HG03108 (cell line): ENCODE measurements at regions not wholly inside any gene's neighbourhood (a gene's known extent, or its start where the extent isn't known, plus 50 kb on each side); places are given as distances from the start of the nearest gene placed in this dataset.
A peak's percentile ranks its signal among the peaks of the same experiment; 100 is the strongest.

ENCODE experiments used
- ATAC-seq: cut with Tn5 transposase; IDR thresholded peaks from one replicate; pipeline ENCODE4 v1.9.1; 2021; ENCODE audit warnings: moderate library complexity; ENCODE audit not compliant: unreplicated experiment

DNA sequence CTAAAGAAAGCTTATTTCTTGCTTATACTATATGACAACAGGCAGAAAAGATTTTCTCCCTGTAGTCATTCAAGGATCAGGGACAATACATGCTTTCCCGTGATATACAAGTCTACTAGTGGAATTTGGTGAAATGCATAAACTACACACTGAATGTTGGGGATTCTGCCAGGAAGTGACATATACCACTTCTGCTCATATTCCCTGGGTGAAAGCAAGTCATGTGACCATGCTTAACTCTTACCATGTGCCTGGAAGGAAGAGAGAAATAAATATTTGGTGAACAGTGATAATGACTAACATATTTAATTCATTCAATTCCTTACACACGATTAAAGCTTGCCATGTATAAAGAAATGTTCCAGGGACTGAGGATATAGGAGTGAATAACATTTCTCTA is 534.6 kb downstream of the PPARGC1A start:
- no peak for ATAC-seq

DNA sequence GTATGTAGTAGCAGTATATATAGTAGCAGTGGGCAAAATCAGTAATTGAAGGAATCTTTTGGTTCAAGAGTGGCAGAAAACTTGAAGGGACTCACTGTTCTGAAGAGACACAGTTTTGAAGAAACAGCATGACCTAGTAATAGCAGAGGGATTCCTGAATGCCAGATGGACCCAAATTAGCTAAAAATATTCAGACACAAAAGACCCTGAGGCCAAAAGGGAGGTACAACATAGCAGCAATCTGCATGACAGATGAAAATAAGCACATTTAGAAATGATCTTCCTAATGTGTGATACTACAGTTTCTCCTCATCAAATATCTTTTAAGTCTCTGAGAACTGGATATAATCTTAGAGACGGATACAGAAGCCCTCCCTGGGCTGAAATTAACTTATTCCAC is 536.6 kb downstream of the PPARGC1A start:
- ATAC-seq = no peak

- ATAC-seq = peak; percentile 63
These were observed 540.9 kb downstream of the PPARGC1A start for GRCh38 chr4:23348789-23349498.

DNA sequence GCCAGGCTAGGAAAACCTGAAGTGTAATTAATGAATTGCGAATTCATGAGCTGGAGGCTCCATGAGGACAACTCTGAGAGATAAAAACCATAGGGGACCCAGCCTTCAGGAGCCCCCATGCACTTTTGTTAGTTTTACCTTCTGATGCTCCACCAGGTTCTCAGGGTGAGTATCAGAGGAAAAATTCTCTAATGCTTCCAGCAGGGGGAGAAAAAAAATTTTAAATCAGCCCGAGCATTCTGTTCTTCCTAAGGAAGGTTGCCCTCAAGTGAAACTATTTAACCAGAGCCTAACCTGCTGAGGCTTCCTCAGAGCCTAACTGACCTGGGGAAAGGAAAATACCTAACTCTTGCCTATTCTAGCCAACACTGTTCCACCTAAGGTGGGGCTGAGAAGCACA is 552.6 kb downstream of the PPARGC1A start:
- no peak for ATAC-seq

- peak; percentile 64 for ATAC-seq
These were observed 555.6 kb downstream of the PPARGC1A start for GRCh38 chr4:23333946-23334878.

DNA sequence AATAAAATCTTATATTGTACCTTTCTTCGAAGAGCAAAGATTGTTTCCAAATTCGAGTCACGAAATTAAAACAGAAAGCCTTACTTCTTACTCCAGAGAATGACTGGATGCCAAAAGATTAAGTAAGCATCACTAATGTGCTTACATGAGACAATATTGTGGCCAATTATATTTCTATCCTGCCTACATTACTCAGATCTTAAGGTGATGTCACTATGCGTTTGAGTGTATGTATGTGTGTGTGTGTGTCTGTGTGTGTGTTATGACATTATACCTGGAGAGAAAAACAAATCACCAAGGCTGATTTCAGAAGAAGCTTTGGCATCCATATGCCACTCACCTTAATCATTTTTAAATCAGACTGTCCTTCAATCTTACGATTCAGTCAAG is 556.3 kb downstream of the PPARGC1A start:
- no peak for ATAC-seq

GRCh38 chr4:23332313-23332712 is 557.5 kb downstream of the PPARGC1A start:
- no peak for ATAC-seq

GRCh38 chr4:23327120-23327519 is 562.7 kb downstream of the PPARGC1A start:
- ATAC-seq = no peak

DNA sequence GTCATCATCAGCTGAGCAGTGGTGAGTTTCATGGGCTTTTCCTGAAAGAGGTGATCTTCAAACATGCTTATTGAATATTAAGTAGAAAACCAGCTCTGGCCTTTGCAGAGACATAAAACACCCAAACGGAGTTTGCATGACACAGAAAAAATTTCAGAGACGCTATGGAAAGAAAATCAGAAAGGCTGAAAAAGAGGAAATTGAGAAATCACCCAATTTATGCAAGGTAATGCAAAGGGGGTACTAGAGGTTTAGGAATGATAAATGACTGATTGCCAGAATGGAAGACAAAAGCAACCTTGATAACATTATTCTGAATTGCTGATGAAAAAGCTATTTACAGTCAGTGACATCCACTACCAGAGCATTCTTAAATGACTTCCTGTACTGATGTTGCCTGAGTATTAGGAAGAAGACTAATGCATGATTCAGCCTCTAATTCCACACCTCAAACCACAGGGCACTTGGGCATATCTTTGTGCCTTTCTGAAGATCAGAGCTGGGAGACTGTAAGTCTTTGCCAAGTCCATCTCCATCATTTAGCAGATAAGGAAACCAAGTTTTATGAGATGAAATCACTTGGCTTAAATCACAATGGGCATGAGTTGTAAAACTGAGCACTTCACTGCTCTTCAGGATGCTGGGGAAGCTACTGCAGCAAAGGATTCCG is 565.7 kb downstream of the PPARGC1A start:
- no peak for ATAC-seq

DNA sequence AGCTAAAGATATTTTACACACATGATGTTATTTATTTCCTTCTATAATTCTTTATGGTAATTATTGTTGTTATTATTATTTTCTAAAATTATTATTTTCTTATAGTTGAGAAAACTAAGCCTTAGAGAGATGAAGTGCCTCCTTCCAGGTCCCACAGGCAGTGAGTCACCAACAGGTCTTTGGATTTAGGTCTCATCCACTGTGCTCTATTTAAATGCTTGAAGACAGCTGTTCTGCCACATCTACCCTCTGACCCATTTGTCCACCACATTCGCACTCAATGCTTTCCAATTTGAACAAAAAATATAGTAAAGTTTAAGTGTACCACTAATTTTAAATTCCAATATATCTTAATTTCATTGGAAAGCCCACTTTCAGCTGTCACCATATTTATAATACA is 566.4 kb downstream of the PPARGC1A start:
- ATAC-seq = no peak

- ATAC-seq = no peak
These were observed 567.1 kb downstream of the PPARGC1A start for GRCh38 chr4:23322732-23323131.

GRCh38 chr4:23320931-23321587 is 568.8 kb downstream of the PPARGC1A start:
- no peak for ATAC-seq

DNA sequence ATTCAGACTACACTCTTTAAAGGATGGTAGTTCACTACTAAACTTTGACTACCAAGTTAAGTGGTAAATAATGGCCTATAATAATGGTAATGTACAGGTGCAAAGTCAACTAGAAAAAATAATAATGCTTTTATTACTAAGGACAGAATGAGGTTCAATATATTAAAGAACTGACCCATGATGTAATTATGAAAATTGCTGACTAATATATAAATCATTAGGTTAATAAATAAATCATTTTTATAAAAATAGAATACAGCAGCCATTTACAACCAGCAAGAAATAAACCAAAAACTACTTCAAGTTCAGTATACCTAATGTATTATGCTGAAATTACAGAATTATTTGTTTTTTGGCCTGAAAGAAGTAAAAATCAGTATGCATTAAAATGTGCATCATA is 577.2 kb downstream of the PPARGC1A start:
- no peak for ATAC-seq

DNA sequence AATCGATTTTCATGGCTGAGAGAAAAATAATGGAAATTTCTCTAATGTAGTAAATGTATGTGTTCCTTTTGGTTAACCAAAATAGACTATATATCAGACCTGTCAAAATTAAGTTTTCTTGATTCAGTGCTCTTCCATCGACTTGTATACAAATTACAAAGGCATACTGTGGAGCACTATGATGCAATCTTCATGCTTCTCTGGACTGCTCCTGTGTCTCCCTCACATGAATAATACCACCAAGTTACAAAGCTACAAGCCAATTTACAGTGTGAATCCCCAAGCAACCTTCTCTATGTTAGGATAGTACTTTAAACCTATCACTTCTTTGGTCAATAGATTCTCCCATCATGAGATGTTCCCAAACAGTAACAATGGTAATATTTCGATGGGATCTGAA is 577.9 kb downstream of the PPARGC1A start:
- ATAC-seq = no peak

DNA sequence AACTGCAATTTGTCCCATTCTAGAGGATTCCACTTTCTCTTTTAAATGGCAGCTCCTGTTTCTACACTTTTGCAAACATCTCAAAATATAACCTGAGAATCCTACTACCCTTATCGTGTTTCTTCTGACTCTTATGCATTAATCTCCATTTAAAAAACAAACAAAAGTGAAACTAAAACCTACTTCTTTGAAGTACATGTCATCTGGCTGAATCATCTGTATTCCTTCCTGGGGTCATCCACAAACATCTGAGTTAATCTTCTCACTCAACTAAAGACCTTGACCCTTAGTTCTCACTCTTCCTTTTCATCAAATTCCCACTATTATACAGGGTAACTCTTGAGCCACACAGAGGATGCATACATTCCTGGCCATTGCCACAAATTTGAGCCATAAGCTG is 584.8 kb downstream of the PPARGC1A start:
- ATAC-seq = no peak

DNA sequence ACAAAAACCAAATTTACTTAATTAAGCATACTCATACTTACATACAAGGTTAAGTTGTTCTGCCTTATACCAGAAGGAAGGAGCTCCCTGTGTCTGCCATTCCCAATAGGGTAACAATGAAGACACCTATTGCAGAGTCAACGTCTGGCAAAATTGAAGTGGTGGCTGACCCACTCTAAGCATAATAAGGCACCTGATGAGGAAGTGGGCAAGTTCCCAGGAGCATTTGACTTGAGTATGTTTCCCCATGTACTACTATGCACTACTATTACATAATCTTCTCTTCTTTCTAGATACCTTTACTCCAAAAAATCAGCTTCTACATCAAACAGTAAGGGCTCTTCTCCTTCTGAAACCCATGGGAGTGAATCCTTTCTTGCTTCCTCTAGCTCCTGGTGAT is 591.5 kb downstream of the PPARGC1A start:
- no peak for ATAC-seq

DNA sequence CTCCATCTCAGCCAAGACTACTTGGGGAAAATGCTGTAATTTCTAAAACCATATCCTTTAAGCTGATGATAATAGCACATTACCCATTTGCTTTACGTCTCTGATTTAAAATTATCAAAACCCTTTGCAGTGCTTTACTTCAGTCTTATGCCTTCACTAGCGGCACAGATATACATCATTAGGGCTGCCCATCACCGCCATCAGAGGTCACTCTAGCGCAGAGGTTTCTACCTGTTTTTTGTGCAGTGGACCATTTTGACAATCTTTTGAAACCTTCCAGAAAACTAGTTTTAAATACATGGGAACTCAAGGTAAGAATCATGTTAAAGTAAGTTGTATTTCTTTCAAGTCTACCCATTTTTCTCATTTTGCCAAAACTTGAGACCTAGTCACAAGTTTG is 592.5 kb downstream of the PPARGC1A start:
- no peak for ATAC-seq

DNA sequence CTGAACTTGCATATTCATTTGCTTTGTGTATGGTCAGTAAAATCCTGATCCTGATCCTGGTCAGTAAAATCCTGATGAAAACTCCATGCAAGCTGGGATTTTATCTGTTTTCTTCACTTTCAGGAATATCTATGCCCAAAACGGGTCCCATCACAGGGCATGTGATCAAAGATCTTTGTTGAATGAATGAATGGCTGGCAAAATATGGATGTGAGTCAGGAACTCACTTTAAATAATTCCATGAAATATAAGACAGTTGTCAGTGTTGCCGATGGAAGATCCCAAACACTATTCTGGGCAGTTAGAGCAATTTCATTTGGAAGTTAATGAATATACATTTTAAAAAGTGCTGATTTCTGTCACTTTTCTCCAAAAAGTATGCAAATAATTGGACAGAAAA is 598.4 kb downstream of the GBA3 start:
- ATAC-seq = no peak

GRCh38 chr4:23290656-23291055 is 597.9 kb downstream of the GBA3 start:
- ATAC-seq = no peak

DNA sequence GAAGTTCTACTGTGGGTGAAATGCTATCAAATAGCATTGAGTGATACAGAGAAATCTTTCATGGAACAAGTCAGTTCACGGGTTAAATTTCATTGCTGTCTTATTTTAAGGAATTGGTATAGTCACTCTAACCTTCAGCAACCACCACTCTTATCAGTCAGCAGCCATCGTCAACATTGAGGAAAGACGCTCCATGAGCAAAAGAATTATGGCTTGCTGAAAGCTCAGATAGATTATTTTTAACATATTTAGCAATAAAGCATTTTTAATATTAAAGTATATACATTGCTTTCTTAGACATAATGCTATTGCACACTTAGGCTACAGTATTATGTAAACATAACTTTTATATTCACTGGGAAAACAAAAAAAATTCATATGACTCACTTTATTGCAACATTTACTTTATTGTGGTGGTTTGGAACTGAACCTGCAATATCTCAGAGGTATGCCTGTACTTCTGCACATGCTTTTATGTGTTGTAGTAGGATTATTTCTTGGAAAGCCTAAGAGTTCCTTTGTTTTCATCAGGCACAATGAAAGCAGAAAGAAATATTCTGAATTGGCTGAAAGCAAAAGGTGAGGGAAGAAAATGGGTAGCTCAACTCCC is 586.7 kb downstream of the GBA3 start:
- ATAC-seq = no peak

DNA sequence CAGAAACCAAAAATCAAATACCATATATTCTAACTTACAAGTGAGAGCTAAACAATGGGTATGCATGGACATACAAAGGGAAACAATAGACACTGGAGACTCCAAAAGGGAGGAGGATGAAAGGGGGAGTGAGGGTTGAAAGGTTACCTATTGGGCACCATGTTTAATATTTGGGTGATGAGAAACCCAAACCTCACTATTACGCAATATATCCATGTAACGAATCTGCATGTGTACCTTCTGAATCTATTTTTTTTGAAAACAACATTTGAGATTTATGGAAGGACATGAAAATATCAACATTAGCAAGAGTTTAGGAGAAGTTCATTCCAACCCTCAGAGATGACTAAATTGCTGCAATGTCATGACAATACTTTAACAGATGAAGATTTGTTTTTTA is 586.1 kb downstream of the GBA3 start:
- no peak for ATAC-seq
